ENCODE measurements at regions not wholly inside any gene's neighbourhood (a gene's known extent, or its start where the extent isn't known, plus 50 kb on each side); places are given as distances from the start of the nearest gene placed in this dataset.

GRCh38 chr2:149787206-149787605 lies 199.6 kb upstream of the MMADHC start:
- TF ChIP-seq CTCF (conservative IDR thresholded peaks at IDR 0.05; ENCODE audit: low read depth) = no peak
- no peak overlapping the region for H3K27ac ChIP-seq
- ChIA-PET CTCF (no interaction called here), POLR2A (ENCODE audit: low non-redundant PET) (no interaction called here)
- no peak for DNase-seq (ENCODE audit: low spot score)

GRCh38 chr2:149783284-149783683 lies 195.7 kb upstream of the MMADHC start:
- no peak overlapping the region for H3K27ac ChIP-seq
- CTCF ChIA-PET = interaction anchor here (0.5 kb wide), 1 partner anchor 30 kb away, joined by 6 read pairs; no protein-coding TSS in a partner anchor
- no peak for TF ChIP-seq CTCF (conservative IDR thresholded peaks at IDR 0.05; ENCODE audit: low read depth)
- no peak for DNase-seq (ENCODE audit: low spot score)
- POLR2A ChIA-PET (ENCODE audit: low non-redundant PET) = no interaction called here

- no peak for TF ChIP-seq CTCF (conservative IDR thresholded peaks at IDR 0.05; ENCODE audit: low read depth)
- ChIA-PET CTCF (no interaction called here), POLR2A (ENCODE audit: low non-redundant PET) (no interaction called here)
- H3K27ac ChIP-seq = no peak overlapping the region
- DNase-seq (ENCODE audit: low spot score) = no peak
Measured at GRCh38 chr2:149782572-149782971, 195.0 kb upstream of the MMADHC start.

- ChIA-PET CTCF (interaction anchor here (0.5 to 0.6 kb wide), 2 partner anchors 12 to 722 kb away, joined by 4 to 7 read pairs; no protein-coding TSS in a partner anchor), POLR2A (ENCODE audit: low non-redundant PET) (no interaction called here)
- no peak for TF ChIP-seq CTCF (conservative IDR thresholded peaks at IDR 0.05; ENCODE audit: low read depth)
- no peak overlapping the region for H3K27ac ChIP-seq
- DNase-seq (ENCODE audit: low spot score) = no peak
Measured at GRCh38 chr2:149781263-149781808, 193.8 kb upstream of the MMADHC start.

- no peak overlapping the region for H3K27ac ChIP-seq
- ChIA-PET CTCF (no interaction called here), POLR2A (ENCODE audit: low non-redundant PET) (no interaction called here)
- no peak for TF ChIP-seq CTCF (conservative IDR thresholded peaks at IDR 0.05; ENCODE audit: low read depth)
- DNase-seq (ENCODE audit: low spot score) = no peak
Measured at GRCh38 chr2:149773006-149773405, 185.4 kb upstream of the MMADHC start.

- H3K27ac ChIP-seq = no peak overlapping the region
- ChIA-PET POLR2A (ENCODE audit: low non-redundant PET) (no interaction called here), CTCF (interaction anchor here (0.6 kb wide), 1 partner anchor 50 kb away, joined by 4 read pairs; no protein-coding TSS in a partner anchor)
- TF ChIP-seq CTCF (conservative IDR thresholded peaks at IDR 0.05; ENCODE audit: low read depth) = no peak
- no peak for DNase-seq (ENCODE audit: low spot score)
Measured at GRCh38 chr2:149768320-149768799, 180.8 kb upstream of the MMADHC start.

Measured in RWPE1 (cell line).